ENCODE measurements at regions not wholly inside any gene's neighbourhood (a gene's known extent, or its start where the extent isn't known, plus 50 kb on each side); places are given as distances from the start of the nearest gene placed in this dataset.

DNA sequence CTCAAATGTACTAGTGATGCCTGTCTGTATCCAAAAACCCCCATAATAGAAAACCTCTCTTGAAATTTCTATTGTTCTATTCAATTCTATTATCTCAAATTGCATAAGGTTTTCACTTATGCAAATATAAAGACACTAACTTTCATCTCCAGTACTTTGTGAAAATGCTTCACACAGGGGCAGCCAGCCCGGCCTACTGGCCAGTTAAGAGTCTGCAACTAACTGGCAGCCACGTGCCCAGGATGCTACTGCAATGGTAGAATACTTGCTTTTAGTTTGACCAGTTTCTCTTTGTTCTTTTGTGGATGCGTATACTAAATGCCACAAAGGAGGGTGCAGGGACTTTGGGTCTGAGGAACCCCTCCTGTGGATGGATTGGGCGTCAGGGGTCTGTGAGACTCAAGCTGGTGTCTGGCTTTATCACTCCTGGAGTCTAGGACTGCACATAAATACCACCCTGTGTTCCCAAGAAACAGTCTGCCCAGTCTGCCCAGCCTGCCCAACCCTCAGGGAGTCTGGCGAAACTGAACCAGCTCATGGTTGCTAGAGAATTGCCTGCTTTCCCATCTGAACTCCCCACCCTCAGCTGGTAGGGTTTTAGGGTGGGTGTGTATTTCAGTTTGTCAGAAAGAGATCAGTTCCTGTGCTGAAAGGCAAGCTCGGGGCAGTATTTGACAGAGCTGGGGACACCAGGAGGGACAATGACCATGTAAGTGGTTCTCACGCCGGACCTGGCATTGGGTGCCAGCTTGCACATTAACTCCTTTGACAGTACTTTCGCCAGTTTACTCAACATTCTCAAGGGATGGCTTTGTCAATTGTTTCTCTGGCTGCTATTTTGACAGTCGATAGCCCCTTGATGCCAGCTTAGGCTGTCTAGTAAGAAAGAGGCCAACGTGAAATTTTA lies 558.2 kb upstream of the JAG1 start:
- TF ChIP-seq EZH2 (IDR thresholded peaks at IDR 0.05; ENCODE audit: low read depth) = no peak
- no peak for TF ChIP-seq CTCF (conservative IDR thresholded peaks at IDR 0.05)
